ENCODE measurements at regions not wholly inside any gene's neighbourhood (a gene's known extent, or its start where the extent isn't known, plus 50 kb on each side); places are given as distances from the start of the nearest gene placed in this dataset.
A peak's percentile ranks its signal among the peaks of the same experiment; 100 is the strongest.

DNA sequence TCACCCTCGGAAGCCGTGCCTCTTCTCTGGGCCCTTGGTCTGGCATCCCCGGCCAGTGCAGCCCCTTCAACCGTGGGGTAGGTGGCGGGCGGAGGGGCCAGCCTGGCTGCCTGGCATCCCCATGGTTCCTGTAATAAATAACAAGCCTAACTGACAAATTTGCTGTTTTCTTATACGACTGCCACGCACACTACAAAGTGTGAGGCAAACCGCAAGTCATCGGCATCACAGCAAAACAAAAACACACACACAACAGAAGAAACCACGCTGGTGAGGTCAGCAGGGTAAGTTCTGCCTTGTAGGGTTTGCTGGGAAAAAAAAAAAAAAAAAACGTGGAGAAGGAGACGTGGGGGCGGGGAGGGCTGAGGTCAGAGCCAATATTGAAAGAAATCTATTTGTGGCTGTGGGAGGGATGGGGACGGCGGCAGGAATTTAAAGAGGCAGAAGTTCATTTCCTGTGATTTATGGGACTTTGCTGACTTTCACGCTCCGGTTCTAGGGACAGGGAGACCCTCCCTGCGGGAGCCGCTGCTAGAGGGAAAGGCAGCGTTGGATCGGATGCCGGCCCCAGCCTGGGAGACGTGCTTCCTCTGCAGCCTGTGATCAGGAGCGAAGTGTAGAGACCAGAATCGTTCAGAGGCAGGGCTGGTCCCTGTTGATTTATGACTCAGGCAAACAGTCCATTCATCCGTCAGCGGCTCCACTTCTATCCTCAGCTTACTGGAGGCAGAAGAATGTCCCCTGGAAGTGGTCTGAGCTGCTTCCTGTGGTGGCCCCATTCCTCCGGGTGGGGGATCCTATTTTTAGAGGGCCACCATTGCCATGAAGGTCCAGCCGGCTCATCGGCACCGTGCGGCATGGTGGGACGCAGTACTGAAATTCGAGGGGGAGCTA, 162.8 kb downstream of the FOXL1 start:
- TF ChIP-seq POLR2AphosphoS5 (IDR thresholded peaks at IDR 0.05; ENCODE audit: low read depth, low read length), result peak; percentile 59
- TF ChIP-seq, protein P1, sequence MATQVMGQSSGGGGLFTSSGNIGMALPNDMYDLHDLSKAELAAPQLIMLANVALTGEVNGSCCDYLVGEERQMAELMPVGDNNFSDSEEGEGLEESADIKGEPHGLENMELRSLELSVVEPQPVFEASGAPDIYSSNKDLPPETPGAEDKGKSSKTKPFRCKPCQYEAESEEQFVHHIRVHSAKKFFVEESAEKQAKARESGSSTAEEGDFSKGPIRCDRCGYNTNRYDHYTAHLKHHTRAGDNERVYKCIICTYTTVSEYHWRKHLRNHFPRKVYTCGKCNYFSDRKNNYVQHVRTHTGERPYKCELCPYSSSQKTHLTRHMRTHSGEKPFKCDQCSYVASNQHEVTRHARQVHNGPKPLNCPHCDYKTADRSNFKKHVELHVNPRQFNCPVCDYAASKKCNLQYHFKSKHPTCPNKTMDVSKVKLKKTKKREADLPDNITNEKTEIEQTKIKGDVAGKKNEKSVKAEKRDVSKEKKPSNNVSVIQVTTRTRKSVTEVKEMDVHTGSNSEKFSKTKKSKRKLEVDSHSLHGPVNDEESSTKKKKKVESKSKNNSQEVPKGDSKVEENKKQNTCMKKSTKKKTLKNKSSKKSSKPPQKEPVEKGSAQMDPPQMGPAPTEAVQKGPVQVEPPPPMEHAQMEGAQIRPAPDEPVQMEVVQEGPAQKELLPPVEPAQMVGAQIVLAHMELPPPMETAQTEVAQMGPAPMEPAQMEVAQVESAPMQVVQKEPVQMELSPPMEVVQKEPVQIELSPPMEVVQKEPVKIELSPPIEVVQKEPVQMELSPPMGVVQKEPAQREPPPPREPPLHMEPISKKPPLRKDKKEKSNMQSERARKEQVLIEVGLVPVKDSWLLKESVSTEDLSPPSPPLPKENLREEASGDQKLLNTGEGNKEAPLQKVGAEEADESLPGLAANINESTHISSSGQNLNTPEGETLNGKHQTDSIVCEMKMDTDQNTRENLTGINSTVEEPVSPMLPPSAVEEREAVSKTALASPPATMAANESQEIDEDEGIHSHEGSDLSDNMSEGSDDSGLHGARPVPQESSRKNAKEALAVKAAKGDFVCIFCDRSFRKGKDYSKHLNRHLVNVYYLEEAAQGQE (IDR thresholded peaks at IDR 0.05; ENCODE audit: insufficient read depth in 1 of 2, low read depth in 2 of 2, low read length in 2 of 2), result no peak; a peak in 1 of 4 replicates
